ENCODE measurements at regions not wholly inside any gene's neighbourhood (a gene's known extent, or its start where the extent isn't known, plus 50 kb on each side); places are given as distances from the start of the nearest gene placed in this dataset.
"Not testable (repeated sequence)": the region's sequence is repeated elsewhere in the genome, so short reads cannot be mapped to it uniquely, and the experiment has no call there.

- DNase-seq = no peak
Observed at GRCh38 chr3:82376883-82377282, 615.4 kb upstream of the GBE1 start.

GRCh38 chr3:82373833-82374232 lies 612.4 kb upstream of the GBE1 start:
- DNase-seq = not testable (repeated sequence)

GRCh38 chr3:82364827-82365226 lies 603.4 kb upstream of the GBE1 start:
- DNase-seq = no peak

- DNase-seq = no peak
Observed at GRCh38 chr3:82363131-82363530, 601.7 kb upstream of the GBE1 start.

- DNase-seq = no peak
Observed at GRCh38 chr3:82355228-82355627, 593.8 kb upstream of the GBE1 start.

GRCh38 chr3:82354228-82354627 lies 592.8 kb upstream of the GBE1 start:
- DNase-seq = no peak

- DNase-seq = no peak
Observed at GRCh38 chr3:82353306-82354171, 592.1 kb upstream of the GBE1 start.

GRCh38 chr3:82347585-82347984 lies 586.1 kb upstream of the GBE1 start:
- DNase-seq = no peak

GRCh38 chr3:82342521-82342920 lies 581.1 kb upstream of the GBE1 start:
- DNase-seq = no peak

- DNase-seq = no peak
Observed at GRCh38 chr3:82329300-82329699, 567.9 kb upstream of the GBE1 start.

- DNase-seq = no peak
Observed at GRCh38 chr3:82311901-82312300, 550.5 kb upstream of the GBE1 start.

- DNase-seq = no peak
Observed at GRCh38 chr3:82308755-82309154, 547.3 kb upstream of the GBE1 start.

- no peak for DNase-seq
Observed at GRCh38 chr3:82306189-82306588, 544.7 kb upstream of the GBE1 start.

- no peak for DNase-seq
Observed at GRCh38 chr3:82294609-82295008, 533.2 kb upstream of the GBE1 start.

- DNase-seq = no peak
Observed at GRCh38 chr3:82293867-82294266, 532.4 kb upstream of the GBE1 start.

GRCh38 chr3:82293435-82293834 lies 532.0 kb upstream of the GBE1 start:
- DNase-seq = no peak

- no peak for DNase-seq
Observed at GRCh38 chr3:82287562-82287961, 526.1 kb upstream of the GBE1 start.

- DNase-seq = no peak
Observed at GRCh38 chr3:82281205-82281604, 519.8 kb upstream of the GBE1 start.

- no peak for DNase-seq
Observed at GRCh38 chr3:82276992-82277391, 515.5 kb upstream of the GBE1 start.

GRCh38 chr3:82274897-82275296 lies 513.5 kb upstream of the GBE1 start:
- no peak for DNase-seq

- no peak for DNase-seq
Observed at GRCh38 chr3:82265747-82266146, 504.3 kb upstream of the GBE1 start.

GRCh38 chr3:82262193-82262592 lies 500.7 kb upstream of the GBE1 start:
- DNase-seq = no peak

GRCh38 chr3:82261637-82262036 lies 500.2 kb upstream of the GBE1 start:
- DNase-seq = no peak

- DNase-seq = no peak
Observed at GRCh38 chr3:82261013-82261412, 499.6 kb upstream of the GBE1 start.

- DNase-seq = no peak
Observed at GRCh38 chr3:82259994-82260393, 498.5 kb upstream of the GBE1 start.
